Uterus (tissue), 2 donors: ENCODE measurements at regions not wholly inside any gene's neighbourhood (a gene's known extent, or its start where the extent isn't known, plus 50 kb on each side); places are given as distances from the start of the nearest gene placed in this dataset.

Source experiments
- CTCF ChIP-seq, 4 experiments: fragments of 200-600 bp in 2 of 4; fragments of 450-650 bp in 2 of 4; sonication (generic) in 2 of 4; IDR thresholded peaks; one replicate each; pipeline ENCODE4 v1.5.1; 2016 to 2019; ENCODE audit warnings: antibody characterized with exemption in 4 of 4, mild to moderate bottlenecking in 2 of 4, moderate library complexity in 1 of 4
- POLR2A ChIP-seq, 2 donors: fragments of 450-650 bp; IDR thresholded peaks; one replicate each; pipeline ENCODE4 v1.6.1; 2016; ENCODE audit warnings: antibody characterized with exemption in 2 of 2, mild to moderate bottlenecking in 1 of 2, moderate library complexity in 1 of 2

GRCh38 chr6:14706378-14706929 is 539.4 kb upstream of the JARID2 start:
- no peak for TF ChIP-seq CTCF (IDR thresholded peaks at IDR 0.05)
- TF ChIP-seq POLR2A (IDR thresholded peaks at IDR 0.05), result no peak
